Right lobe of liver (tissue), 6 donors: ENCODE measurements at regions not wholly inside any gene's neighbourhood (a gene's known extent, or its start where the extent isn't known, plus 50 kb on each side); places are given as distances from the start of the nearest gene placed in this dataset.

ENCODE experiments used
- ATAC-seq, 4 donors: fragments of 200-7000 bp; cut with Tn5 transposase; one replicate each; pipeline ENCODE4 v1.9.1; 2020; ENCODE audit warnings: mild to moderate bottlenecking in 4 of 4, moderate library complexity in 4 of 4
- DNase-seq, 3 donors: peaks; one replicate each; pipeline ENCODE4 v3.0.0-alpha.2; 2020
- H3K27ac ChIP-seq, 3 donors: fragments of 200-600 bp; one replicate each; pipeline ENCODE4 v1.8.0; 2022
- H3K27me3 ChIP-seq, 2 donors: fragments of 200-600 bp; one replicate each; pipeline ENCODE4 v1.8.0; 2022
- H3K36me3 ChIP-seq, 4 donors: fragments of 200-600 bp; sonication (generic) in 1 of 4; one replicate each; pipeline versions ENCODE4 v1.5.1 to v1.8.0; 2017 to 2022; ENCODE audit warnings: control low read depth in 1 of 4
- H3K4me1 ChIP-seq, 4 donors: fragments of 200-600 bp; sonication (generic) in 1 of 4; one replicate each; pipeline versions ENCODE4 v1.5.1 to v1.8.0; 2017 to 2022; ENCODE audit warnings: control low read depth in 1 of 4
- H3K4me3 ChIP-seq, 3 donors: fragments of 200-600 bp; one replicate each; pipeline ENCODE4 v1.8.0; 2022
- H3K9me3 ChIP-seq, 4 donors: fragments of 200-600 bp; sonication (generic) in 1 of 4; one replicate each; pipeline versions ENCODE4 v1.5.1 to v1.8.0; 2017 to 2022; ENCODE audit warnings: control low read depth in 1 of 4
- POLR2A ChIP-seq: fragments of 450-650 bp; IDR thresholded peaks from one replicate; pipeline ENCODE4 v1.6.1; 2017; ENCODE audit warnings: antibody characterized with exemption, mild to moderate bottlenecking
- WGBS: methylation state at CpG from one replicate; pipeline ENCODE4 v1.1.6; 2018; ENCODE audit warnings: low coverage, low lambda C conversion rate; ENCODE audit not compliant: insufficient coverage; ENCODE audit errors: missing lambda C conversion rate; 5-methylcytosine and 5-hydroxymethylcytosine counted together
- intact Hi-C, 2 donors: fragments of 100-400 bp; cut with DNase I; formaldehyde crosslinking; loops; one replicate each; pipeline versions ENCODE4 v1.11.2 to v1.14.1; 2022
- TF ChIP-seq, protein P1 (sequence below), 4 donors: fragments of 200-600 bp in 3 of 4; fragments of 450-650 bp in 1 of 4; IDR thresholded peaks; one replicate each; pipeline versions ENCODE4 v1.5.1 to v1.8.0; 2016 to 2022; ENCODE audit warnings: antibody characterized with exemption in 4 of 4, mild to moderate bottlenecking in 2 of 4
- donor health status: DM: no; HTN: yes; CAD: no.
- donor health status: DM: no; HTN: no; CAD: no.
- donor health status: DM: no; HTN: no; CAD: no.
- donor health status: DM: no; HTN: yes; CAD: no.
- donor health status: DM: no; HTN: yes; CAD: no.

DNA sequence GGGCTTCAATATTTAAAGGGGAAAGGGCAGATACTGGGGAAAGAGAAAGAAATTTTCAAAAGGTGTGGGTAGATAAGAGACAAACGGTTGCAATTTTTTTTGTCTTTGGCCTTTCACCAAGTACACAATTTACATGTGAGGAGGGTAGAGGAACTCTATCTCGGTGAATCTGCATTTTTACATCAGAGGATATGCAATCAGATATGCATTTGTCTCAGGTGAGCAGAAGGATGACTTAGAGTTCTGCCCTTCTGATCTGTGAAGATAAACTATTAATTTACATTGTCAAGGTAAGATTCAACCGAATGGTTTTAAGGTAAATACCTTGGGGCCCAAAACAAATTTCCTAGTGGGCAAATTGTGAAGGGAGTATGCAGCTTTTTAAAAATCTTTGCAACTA, 169.9 kb downstream of the COX18 start:
- TF ChIP-seq, protein P1, sequence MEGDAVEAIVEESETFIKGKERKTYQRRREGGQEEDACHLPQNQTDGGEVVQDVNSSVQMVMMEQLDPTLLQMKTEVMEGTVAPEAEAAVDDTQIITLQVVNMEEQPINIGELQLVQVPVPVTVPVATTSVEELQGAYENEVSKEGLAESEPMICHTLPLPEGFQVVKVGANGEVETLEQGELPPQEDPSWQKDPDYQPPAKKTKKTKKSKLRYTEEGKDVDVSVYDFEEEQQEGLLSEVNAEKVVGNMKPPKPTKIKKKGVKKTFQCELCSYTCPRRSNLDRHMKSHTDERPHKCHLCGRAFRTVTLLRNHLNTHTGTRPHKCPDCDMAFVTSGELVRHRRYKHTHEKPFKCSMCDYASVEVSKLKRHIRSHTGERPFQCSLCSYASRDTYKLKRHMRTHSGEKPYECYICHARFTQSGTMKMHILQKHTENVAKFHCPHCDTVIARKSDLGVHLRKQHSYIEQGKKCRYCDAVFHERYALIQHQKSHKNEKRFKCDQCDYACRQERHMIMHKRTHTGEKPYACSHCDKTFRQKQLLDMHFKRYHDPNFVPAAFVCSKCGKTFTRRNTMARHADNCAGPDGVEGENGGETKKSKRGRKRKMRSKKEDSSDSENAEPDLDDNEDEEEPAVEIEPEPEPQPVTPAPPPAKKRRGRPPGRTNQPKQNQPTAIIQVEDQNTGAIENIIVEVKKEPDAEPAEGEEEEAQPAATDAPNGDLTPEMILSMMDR (IDR thresholded peaks at IDR 0.05), result no peak
- TF ChIP-seq POLR2A, result no peak
- intact Hi-C loops, result no loop called here
- ATAC-seq (no peak), DNase-seq (no peak)
- Histone ChIP-seq H3K27me3 (no peaks in the 10 kb centered on the region), H3K9me3 (no peaks in the 10 kb centered on the region), H3K27ac (no peak overlapping the region), H3K4me3 (no peak overlapping the region), H3K4me1 (peaks cover 0 to 13% (median 5%) of the 10 kb centered on the region in 4 donors), H3K36me3 (no peaks in the 10 kb centered on the region)
- WGBS, result 68% methylated on average over 3 of the region's 3 CpGs

DNA sequence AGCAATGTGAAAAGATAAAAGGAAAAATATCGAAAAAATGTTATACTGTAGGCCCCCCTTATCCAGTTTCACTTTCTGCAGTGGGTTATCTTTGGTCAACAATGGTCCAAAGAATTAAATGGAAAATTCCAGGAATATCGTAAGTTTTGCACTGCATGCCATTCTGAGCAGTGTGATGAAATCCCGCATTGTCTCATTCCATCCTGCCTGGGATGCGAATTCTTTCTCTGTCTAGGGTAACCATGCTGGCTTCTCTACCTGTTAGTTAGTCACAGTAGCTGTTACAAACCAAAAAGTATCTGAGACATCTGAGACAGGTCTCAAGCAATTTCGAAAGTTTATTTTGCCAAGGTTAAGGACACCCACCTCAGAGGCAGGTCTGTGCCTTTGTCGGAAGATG, 170.3 kb downstream of the COX18 start:
- DNase-seq, result no peak
- Histone ChIP-seq H3K4me1 (peaks cover 0 to 15% (median 7%) of the 10 kb centered on the region in 4 donors), H3K27me3 (no peaks in the 10 kb centered on the region), H3K4me3 (no peak overlapping the region), H3K36me3 (no peaks in the 10 kb centered on the region), H3K27ac (no peak overlapping the region), H3K9me3 (no peaks in the 10 kb centered on the region)
- TF ChIP-seq, protein P1 (IDR thresholded peaks at IDR 0.05), result no peak
- TF ChIP-seq POLR2A, result no peak
- ATAC-seq, result no peak
- intact Hi-C loops, result no loop called here
- 83% methylated on average over 6 of the region's 6 CpGs for WGBS

DNA sequence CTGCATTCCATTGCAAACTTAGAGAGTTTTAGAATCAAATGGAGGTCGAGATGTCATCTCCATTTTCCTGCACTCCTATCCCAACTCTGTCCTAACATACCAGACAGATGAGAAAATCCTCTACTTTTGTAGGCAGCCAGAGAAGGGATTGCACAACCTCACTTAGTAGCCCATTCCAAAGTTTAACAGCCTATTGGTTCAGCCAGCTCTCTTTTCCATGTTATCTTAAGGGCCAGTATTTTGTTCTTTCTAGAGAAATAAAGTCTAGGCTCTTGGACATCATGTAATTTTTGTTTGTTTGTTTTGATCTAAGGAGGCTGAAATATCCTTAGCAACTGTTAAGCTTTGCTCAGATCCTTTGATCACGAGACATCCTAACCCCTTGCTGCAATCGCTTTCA, 173.0 kb downstream of the COX18 start:
- 51% methylated on average over 3 of the region's 3 CpGs for whole genome bisulfite sequencing
- peak; percentile 87 to 97 (median 94) for ATAC-seq
- H3K36me3 ChIP-seq, result no peaks in the 10 kb centered on the region
- intact Hi-C loops, result no loop called here
- H3K4me1 ChIP-seq, result peaks cover 0 to 31% (median 17%) of the 10 kb centered on the region in 4 donors
- H3K4me3 ChIP-seq, result no peak overlapping the region
- no peaks in the 10 kb centered on the region for H3K27me3 ChIP-seq
- no peaks in the 10 kb centered on the region for H3K9me3 ChIP-seq
- peak overlapping the region in 1 of 3 donors; percentile 28 for H3K27ac ChIP-seq
- no peak for TF ChIP-seq POLR2A
- TF ChIP-seq, protein P1 (IDR thresholded peaks at IDR 0.05), result no peak
- no peak for DNase-seq

DNA sequence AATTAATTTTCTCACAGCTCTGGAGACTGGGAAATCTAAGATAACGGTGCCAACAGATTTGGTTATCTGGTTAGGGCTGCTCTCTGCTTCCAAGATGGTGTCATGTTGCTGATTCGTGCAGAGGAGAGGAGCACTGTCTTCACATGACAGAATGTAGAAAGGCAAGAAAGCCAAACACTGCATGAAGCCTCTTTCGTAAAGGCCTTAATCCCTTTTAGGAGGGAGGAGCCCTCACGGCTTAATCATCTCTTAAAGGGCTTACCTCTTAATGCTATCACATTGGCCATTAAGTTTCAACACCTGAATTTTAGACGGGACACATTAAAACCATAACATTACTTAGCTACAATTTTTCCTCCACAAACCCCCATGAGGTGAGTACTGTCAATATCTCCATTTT, 174.1 kb downstream of the COX18 start:
- H3K4me3 ChIP-seq, result no peak overlapping the region
- no peaks in the 10 kb centered on the region for H3K9me3 ChIP-seq
- no peaks in the 10 kb centered on the region for H3K36me3 ChIP-seq
- no peaks in the 10 kb centered on the region for H3K27me3 ChIP-seq
- TF ChIP-seq, protein P1 (IDR thresholded peaks at IDR 0.05), result no peak
- TF ChIP-seq POLR2A, result no peak
- H3K4me1 ChIP-seq, result peaks cover 0 to 31% (median 17%) of the 10 kb centered on the region in 4 donors
- no peak for DNase-seq
- intact Hi-C loops, result no loop called here
- ATAC-seq, result no peak
- H3K27ac ChIP-seq, result no peak overlapping the region
- WGBS, result 75% methylated on average over 3 of the region's 5 CpGs
